B cell (primary cell): ENCODE measurements at regions not wholly inside any gene's neighbourhood (a gene's known extent, or its start where the extent isn't known, plus 50 kb on each side); places are given as distances from the start of the nearest gene placed in this dataset.

Source experiments
- EZH2 ChIP-seq: IDR thresholded peaks from 2 replicates; pipeline ENCODE4 v1.6.1; 2012; ENCODE audit warnings: borderline replicate concordance, low read depth, mild to moderate bottlenecking, moderate library complexity, low read length; ENCODE audit not compliant: insufficient read depth, poor library complexity, severe bottlenecking
- TF ChIP-seq, protein P1 (sequence below): fragments of 200-600 bp; IDR thresholded peaks from one replicate; pipeline ENCODE4 v1.8.0; 2022; ENCODE audit warnings: antibody characterized with exemption, mild to moderate bottlenecking

- TF ChIP-seq EZH2 = no peak
- TF ChIP-seq, protein P1, sequence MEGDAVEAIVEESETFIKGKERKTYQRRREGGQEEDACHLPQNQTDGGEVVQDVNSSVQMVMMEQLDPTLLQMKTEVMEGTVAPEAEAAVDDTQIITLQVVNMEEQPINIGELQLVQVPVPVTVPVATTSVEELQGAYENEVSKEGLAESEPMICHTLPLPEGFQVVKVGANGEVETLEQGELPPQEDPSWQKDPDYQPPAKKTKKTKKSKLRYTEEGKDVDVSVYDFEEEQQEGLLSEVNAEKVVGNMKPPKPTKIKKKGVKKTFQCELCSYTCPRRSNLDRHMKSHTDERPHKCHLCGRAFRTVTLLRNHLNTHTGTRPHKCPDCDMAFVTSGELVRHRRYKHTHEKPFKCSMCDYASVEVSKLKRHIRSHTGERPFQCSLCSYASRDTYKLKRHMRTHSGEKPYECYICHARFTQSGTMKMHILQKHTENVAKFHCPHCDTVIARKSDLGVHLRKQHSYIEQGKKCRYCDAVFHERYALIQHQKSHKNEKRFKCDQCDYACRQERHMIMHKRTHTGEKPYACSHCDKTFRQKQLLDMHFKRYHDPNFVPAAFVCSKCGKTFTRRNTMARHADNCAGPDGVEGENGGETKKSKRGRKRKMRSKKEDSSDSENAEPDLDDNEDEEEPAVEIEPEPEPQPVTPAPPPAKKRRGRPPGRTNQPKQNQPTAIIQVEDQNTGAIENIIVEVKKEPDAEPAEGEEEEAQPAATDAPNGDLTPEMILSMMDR = no peak
Measured at GRCh38 chr4:188336891-188337290, 197.7 kb downstream of the TRIML1 start.
